Choroid plexus epithelial cell (primary cell): ENCODE measurements at regions not wholly inside any gene's neighbourhood (a gene's known extent, or its start where the extent isn't known, plus 50 kb on each side); places are given as distances from the start of the nearest gene placed in this dataset.

Experiments
- DNase-seq: peaks from one replicate; pipeline ENCODE4 v3.0.0-alpha.2; 2010; ENCODE audit warnings: low read depth
- H3K4me3 ChIP-seq: 2 replicates; pipeline ENCODE4 v1.5.1; 2011; ENCODE audit warnings: low read depth, mild to moderate bottlenecking, control low read depth, low read length, moderate library complexity
- CTCF ChIP-seq: conservative IDR thresholded peaks from 2 replicates; pipeline ENCODE4 v1.5.1; 2011; ENCODE audit warnings: low read depth, mild to moderate bottlenecking, control low read depth, inconsistent platforms, low read length, moderate library complexity

GRCh38 chr4:82057990-82058544, 315.7 kb downstream of the HNRNPD start:
- no peak overlapping the region for H3K4me3 ChIP-seq
- no peak for DNase-seq
- TF ChIP-seq CTCF = no peak

- no peak for DNase-seq
- H3K4me3 ChIP-seq = no peak overlapping the region
- no peak for TF ChIP-seq CTCF
These were observed 318.6 kb downstream of the HNRNPD start for GRCh38 chr4:82055156-82055555.

- no peak for DNase-seq
- no peak for TF ChIP-seq CTCF
- no peak overlapping the region for H3K4me3 ChIP-seq
These were observed 320.4 kb downstream of the HNRNPD start for GRCh38 chr4:82053396-82053795.

- no peak for TF ChIP-seq CTCF
- no peak for DNase-seq
- no peak overlapping the region for H3K4me3 ChIP-seq
These were observed 323.0 kb downstream of the HNRNPD start for GRCh38 chr4:82050796-82051195.

- DNase-seq = no peak
- no peak for TF ChIP-seq CTCF
- H3K4me3 ChIP-seq = no peak overlapping the region
These were observed 324.5 kb downstream of the HNRNPD start for GRCh38 chr4:82049294-82049693.

GRCh38 chr4:82047731-82048130, 326.1 kb downstream of the HNRNPD start:
- H3K4me3 ChIP-seq = no peak overlapping the region
- TF ChIP-seq CTCF = no peak
- no peak for DNase-seq

GRCh38 chr4:82046796-82047195, 327.0 kb downstream of the HNRNPD start:
- no peak for DNase-seq
- TF ChIP-seq CTCF = no peak
- H3K4me3 ChIP-seq = no peak overlapping the region
